Prostate gland (tissue), 2 donors: ENCODE measurements at regions not wholly inside any gene's neighbourhood (a gene's known extent, or its start where the extent isn't known, plus 50 kb on each side); places are given as distances from the start of the nearest gene placed in this dataset.

Source experiments
- DNase-seq: peaks from one replicate; pipeline ENCODE4 v3.0.0-alpha.2; 2019; ENCODE audit warnings: low spot score
- H3K27ac ChIP-seq, 2 donors: fragments of 200-600 bp; sonication (generic); 2 replicates each; pipeline ENCODE4 v1.5.1; 2017 to 2019
- H3K27me3 ChIP-seq: fragments of 200-600 bp; sonication (generic); replicated peaks from 2 replicates; pipeline ENCODE4 v1.5.1; 2019; ENCODE audit not compliant: insufficient read depth
- H3K36me3 ChIP-seq, 2 donors: fragments of 200-600 bp; sonication (generic); 1 replicate in 1 of 2; 2 replicates in 1 of 2; pipeline versions ENCODE4 v1.5.1 to v1.8.1; 2017 to 2019
- H3K4me1 ChIP-seq: fragments of 200-600 bp; sonication (generic); replicated peaks from 2 replicates; pipeline ENCODE4 v1.5.1; 2019
- H3K4me3 ChIP-seq, 2 donors: fragments of 200-600 bp; sonication (generic); 2 replicates each; pipeline ENCODE4 v1.5.1; 2017 to 2019
- H3K9me3 ChIP-seq: fragments of 200-600 bp; sonication (generic); 2 replicates; pipeline ENCODE4 v1.5.1; 2017
- POLR2A ChIP-seq: fragments of 450-650 bp; IDR thresholded peaks from one replicate; pipeline ENCODE4 v1.6.1; 2016; ENCODE audit warnings: antibody characterized with exemption, mild to moderate bottlenecking
- POLR2AphosphoS5 ChIP-seq: sonication (generic); formaldehyde crosslinking; IDR thresholded peaks from one replicate; pipeline ENCODE4 v1.6.1; 2017; ENCODE audit warnings: antibody characterized with exemption
- WGBS: methylation state at CpG from one replicate; pipeline ENCODE4 v1.1.5; 2018; 5-methylcytosine and 5-hydroxymethylcytosine counted together
- intact Hi-C: fragments of 100-400 bp; cut with DNase I; formaldehyde crosslinking; loops from one replicate; pipeline ENCODE4 v1.14.2; 2022
- TF ChIP-seq, protein P1 (sequence below), 4 experiments: fragments of 200-600 bp in 2 of 4; fragments of 450-650 bp in 2 of 4; sonication (generic) in 2 of 4; IDR thresholded peaks; 1 replicate in 3 of 4; 2 replicates in 1 of 4; pipeline ENCODE4 v1.5.1; 2016 to 2019; ENCODE audit warnings: antibody characterized with exemption in 4 of 4, mild to moderate bottlenecking in 2 of 4, moderate library complexity in 2 of 4

DNA sequence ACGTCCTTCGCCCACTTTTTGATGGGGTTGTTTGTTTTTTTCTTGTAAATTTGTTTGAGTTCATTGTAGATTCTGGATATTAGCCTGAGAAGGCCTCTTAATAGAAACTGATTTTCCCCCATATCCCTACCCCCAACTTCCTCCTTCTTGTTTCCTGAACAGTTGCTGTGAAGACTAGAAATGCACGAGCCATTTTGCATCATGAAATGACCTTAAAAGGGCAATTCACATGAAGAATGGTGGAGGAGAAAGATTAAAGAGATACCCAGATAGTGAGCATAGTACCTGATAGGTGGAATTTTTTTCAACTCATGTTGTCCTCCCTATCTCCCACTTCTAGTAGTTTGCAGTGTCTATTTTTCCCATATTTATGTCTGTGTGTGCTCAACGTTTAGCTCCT lies 55.2 kb upstream of the KCNH8 start:
- 64% methylated on average over 4 of the region's 4 CpGs for WGBS
- H3K27ac ChIP-seq = no peak overlapping the region
- DNase-seq = no peak
- H3K4me1 ChIP-seq = no peaks in the 10 kb centered on the region
- H3K4me3 ChIP-seq = no peak overlapping the region
- TF ChIP-seq POLR2AphosphoS5 = no peak
- TF ChIP-seq POLR2A = no peak
- TF ChIP-seq, protein P1, sequence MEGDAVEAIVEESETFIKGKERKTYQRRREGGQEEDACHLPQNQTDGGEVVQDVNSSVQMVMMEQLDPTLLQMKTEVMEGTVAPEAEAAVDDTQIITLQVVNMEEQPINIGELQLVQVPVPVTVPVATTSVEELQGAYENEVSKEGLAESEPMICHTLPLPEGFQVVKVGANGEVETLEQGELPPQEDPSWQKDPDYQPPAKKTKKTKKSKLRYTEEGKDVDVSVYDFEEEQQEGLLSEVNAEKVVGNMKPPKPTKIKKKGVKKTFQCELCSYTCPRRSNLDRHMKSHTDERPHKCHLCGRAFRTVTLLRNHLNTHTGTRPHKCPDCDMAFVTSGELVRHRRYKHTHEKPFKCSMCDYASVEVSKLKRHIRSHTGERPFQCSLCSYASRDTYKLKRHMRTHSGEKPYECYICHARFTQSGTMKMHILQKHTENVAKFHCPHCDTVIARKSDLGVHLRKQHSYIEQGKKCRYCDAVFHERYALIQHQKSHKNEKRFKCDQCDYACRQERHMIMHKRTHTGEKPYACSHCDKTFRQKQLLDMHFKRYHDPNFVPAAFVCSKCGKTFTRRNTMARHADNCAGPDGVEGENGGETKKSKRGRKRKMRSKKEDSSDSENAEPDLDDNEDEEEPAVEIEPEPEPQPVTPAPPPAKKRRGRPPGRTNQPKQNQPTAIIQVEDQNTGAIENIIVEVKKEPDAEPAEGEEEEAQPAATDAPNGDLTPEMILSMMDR (IDR thresholded peaks at IDR 0.05) = no peak
- no peaks in the 10 kb centered on the region for H3K9me3 ChIP-seq
- H3K27me3 ChIP-seq = no peaks in the 10 kb centered on the region
- no peaks in the 10 kb centered on the region for H3K36me3 ChIP-seq
- intact Hi-C loops = no loop called here

DNA sequence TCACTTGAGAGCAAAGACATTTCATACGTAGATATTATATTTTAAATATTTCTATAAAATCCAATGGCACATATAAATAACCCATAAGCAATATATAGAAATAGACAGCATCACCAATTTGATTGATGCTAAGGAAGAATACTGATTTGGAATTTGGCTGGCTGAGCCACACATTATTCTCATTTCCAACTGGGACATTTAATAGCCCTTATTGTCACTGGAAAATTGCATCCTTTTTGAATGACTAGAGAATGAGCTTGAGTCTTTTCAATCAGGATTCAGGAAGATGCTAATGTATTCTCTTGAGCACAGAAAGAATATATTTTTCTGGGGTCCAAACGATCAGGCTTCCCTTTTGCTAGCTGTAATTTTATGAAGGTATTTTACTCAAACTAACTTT lies 70.9 kb upstream of the KCNH8 start:
- H3K9me3 ChIP-seq = no peaks in the 10 kb centered on the region
- TF ChIP-seq POLR2AphosphoS5 (no peak), POLR2A (no peak)
- TF ChIP-seq, protein P1 (IDR thresholded peaks at IDR 0.05) = no peak
- no peak overlapping the region for H3K27ac ChIP-seq
- intact Hi-C loops = no loop called here
- no peak overlapping the region for H3K4me3 ChIP-seq
- 86% methylated on average over 2 of the region's 2 CpGs for WGBS
- no peaks in the 10 kb centered on the region for H3K36me3 ChIP-seq
- H3K4me1 ChIP-seq = no peaks in the 10 kb centered on the region
- DNase-seq = no peak
- H3K27me3 ChIP-seq = no peaks in the 10 kb centered on the region

DNA sequence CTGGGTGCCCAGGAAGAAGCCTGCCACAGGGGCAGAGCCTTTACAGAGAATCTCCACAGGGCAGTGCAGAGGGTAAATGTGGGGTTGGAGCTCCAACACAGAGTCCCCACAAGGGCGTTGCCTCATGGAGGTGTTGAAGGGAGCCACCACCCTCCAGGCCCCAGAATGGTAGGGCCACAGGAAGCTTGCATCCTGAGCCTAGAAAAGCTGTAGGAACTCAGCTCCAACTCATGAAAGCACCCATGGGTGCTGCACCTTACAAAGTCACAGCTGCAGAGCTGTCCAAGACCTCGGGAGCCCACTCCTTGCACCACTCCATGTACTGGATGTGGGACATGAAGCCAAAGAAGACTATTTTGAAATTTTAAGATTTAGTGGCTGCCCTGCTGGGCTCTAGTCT lies 73.3 kb upstream of the KCNH8 start:
- TF ChIP-seq, protein P1 (IDR thresholded peaks at IDR 0.05) = no peak
- TF ChIP-seq POLR2A (no peak), POLR2AphosphoS5 (no peak)
- Histone ChIP-seq H3K36me3 (no peaks in the 10 kb centered on the region), H3K27me3 (no peaks in the 10 kb centered on the region), H3K9me3 (no peaks in the 10 kb centered on the region), H3K27ac (no peak overlapping the region), H3K4me1 (no peaks in the 10 kb centered on the region), H3K4me3 (no peak overlapping the region)
- no peak for DNase-seq
- intact Hi-C loops = no loop called here
- 80% methylated on average over 2 of the region's 2 CpGs for WGBS

DNA sequence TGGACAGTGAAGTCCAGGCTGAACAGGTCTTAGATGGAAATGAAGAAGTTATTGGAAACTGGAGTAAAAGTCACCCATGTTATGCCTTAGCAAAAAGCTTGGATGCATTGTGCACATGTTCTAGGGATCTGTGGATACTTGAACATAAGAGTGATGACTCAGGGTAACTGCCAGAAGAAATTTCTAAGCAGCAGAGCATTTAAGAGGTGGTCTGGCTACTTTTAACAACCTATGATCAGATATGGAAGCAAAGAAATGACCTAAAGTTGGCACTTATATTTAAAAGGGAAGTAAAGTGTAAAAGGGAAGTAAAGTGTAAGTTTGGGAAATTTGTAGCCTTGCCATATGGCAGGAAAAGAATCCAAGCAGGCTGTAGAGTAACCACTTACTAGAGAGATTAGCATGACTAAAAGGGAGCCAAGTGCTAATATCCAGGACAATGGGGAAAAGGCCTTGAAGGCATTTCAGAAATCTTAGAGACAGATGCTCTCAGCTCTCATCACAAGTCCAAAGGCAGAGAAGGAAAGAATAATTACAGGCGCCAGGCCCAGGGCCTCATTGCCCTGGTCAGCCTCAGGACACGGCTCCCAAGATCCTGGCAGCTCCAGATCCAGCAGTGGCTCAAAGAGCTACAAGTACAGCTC lies 73.9 kb upstream of the KCNH8 start:
- no peaks in the 10 kb centered on the region for H3K27me3 ChIP-seq
- no peaks in the 10 kb centered on the region for H3K9me3 ChIP-seq
- TF ChIP-seq POLR2AphosphoS5 (no peak), POLR2A (no peak)
- TF ChIP-seq, protein P1 (IDR thresholded peaks at IDR 0.05) = no peak
- H3K36me3 ChIP-seq = no peaks in the 10 kb centered on the region
- WGBS = 74% methylated on average over 2 of the region's 2 CpGs
- H3K27ac ChIP-seq = no peak overlapping the region
- intact Hi-C loops = no loop called here
- H3K4me1 ChIP-seq = no peaks in the 10 kb centered on the region
- no peak overlapping the region for H3K4me3 ChIP-seq
- DNase-seq = no peak

DNA sequence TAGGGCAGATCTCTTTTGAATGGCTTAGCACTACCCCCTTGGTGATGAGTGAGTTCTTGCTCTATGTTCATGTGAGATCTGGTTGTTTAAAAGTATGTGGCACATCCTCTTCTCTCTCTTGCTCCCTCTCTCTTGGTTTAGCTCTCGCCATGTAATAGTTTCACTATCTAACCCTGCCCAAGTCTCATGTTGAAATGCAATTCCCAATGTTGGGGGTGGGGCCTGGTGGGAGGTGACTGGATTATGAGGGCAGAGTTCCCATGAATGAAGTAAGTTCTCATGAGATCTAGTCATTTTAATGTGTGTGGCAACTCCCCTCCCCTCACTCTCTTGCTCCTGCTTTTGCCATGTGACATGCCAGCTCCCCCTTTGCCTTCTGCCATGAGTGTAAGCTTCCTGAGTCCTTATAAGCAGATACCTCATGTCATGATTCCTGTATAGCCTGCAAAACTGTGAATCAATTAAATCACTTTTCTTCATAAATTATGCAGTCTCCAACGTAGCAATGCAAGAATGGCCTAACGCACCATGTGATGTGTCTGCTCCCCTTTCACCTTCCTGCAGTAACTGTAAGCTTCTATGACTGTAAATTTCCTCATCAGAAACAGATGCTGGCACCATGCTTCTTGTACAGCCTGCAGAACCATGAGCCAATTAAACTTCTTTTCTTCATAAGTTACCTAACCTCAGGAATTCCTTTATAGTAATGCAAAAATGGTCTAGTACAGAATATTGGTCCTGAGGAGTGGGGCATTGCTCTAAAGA lies 74.8 kb upstream of the KCNH8 start:
- intact Hi-C loops = no loop called here
- H3K9me3 ChIP-seq = no peaks in the 10 kb centered on the region
- H3K4me3 ChIP-seq = no peak overlapping the region
- H3K36me3 ChIP-seq = no peaks in the 10 kb centered on the region
- no peak for TF ChIP-seq POLR2AphosphoS5
- TF ChIP-seq, protein P1 (IDR thresholded peaks at IDR 0.05) = no peak
- no peaks in the 10 kb centered on the region for H3K4me1 ChIP-seq
- 85% methylated on average over 3 of the region's 3 CpGs for WGBS
- no peak overlapping the region for H3K27ac ChIP-seq
- DNase-seq = no peak
- no peaks in the 10 kb centered on the region for H3K27me3 ChIP-seq
